GM18498 (cell line): ENCODE measurements at regions not wholly inside any gene's neighbourhood (a gene's known extent, or its start where the extent isn't known, plus 50 kb on each side); places are given as distances from the start of the nearest gene placed in this dataset.
"Not testable (repeated sequence)": the region's sequence is repeated elsewhere in the genome, so short reads cannot be mapped to it uniquely, and the experiment has no call there.

ENCODE experiments used
- ATAC-seq: cut with Tn5 transposase; IDR thresholded peaks from one replicate; pipeline ENCODE4 v1.9.1; 2021; ENCODE audit warnings: mild to moderate bottlenecking, moderate library complexity; ENCODE audit not compliant: unreplicated experiment

- ATAC-seq: no peak
These were observed 78.0 kb upstream of the AFDN start for GRCh38 chr6:167748458-167749379.

- ATAC-seq: no peak
These were observed 75.8 kb upstream of the AFDN start for GRCh38 chr6:167750956-167751358.

GRCh38 chr6:167751579-167752115, 75.1 kb upstream of the AFDN start:
- no peak for ATAC-seq

- not testable (repeated sequence) for ATAC-seq
These were observed 73.4 kb upstream of the AFDN start for GRCh38 chr6:167753281-167753680.

GRCh38 chr6:167754691-167755090, 72.0 kb upstream of the AFDN start:
- ATAC-seq: no peak

DNA sequence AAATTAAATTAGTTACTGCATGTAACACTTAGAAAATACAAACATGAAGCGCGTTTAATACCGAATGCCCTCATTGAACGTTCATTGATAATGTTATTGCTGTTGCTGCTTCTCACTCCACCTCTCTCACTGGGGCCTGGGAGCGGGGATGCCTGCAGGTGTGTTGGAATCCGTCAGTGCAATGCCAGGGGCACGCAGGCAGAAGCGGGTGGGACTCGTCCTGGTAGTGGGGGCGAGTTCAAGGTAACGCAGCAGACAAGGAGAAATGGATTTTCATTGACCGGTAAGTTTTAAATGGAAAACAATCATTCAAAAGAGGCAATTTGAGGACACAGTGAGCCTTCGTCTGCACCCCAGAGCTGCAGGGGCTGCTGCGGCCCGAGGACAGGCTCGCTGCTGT, 71.2 kb upstream of the AFDN start:
- no peak for ATAC-seq

- ATAC-seq: no peak
These were observed 70.1 kb upstream of the AFDN start for GRCh38 chr6:167756597-167756996.

DNA sequence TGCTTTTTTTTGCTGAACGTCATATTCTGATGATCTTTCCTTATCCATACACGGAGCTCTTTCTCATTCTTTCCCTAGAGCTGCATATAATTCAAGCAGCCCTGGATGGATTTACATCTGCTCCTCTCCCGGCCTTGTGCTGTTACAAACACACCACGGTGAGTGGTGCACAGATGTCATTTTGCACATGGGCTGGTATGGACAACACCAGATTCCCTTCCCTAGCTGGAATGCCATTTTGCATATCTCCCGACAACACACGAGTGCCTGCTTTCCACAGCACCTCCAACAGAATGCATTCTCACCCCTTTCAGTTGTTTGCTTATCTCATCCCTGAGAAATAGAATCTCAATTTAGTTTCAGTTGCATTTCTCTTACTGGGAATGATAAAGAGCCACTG, 69.5 kb upstream of the AFDN start:
- ATAC-seq: no peak

DNA sequence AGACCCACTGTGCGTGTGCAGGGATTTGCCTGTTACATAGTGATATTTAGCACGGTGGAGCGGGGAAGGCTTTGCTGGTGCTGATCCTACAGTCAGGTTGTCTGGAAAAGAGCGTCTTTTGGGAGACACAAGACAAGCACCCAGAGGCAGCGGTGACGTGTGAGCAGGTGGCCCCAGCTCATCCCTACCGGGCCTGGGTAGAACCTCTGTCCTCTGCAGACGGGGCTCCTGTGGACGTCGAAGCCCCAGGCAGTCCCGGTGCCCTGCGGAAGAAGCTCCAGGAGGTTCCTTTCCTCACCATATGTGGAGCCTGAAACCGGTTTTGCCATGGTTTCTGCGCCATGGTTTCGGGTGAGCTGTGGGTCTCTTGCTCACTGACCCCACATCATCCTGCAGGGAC, 68.9 kb upstream of the AFDN start:
- ATAC-seq: no peak

DNA sequence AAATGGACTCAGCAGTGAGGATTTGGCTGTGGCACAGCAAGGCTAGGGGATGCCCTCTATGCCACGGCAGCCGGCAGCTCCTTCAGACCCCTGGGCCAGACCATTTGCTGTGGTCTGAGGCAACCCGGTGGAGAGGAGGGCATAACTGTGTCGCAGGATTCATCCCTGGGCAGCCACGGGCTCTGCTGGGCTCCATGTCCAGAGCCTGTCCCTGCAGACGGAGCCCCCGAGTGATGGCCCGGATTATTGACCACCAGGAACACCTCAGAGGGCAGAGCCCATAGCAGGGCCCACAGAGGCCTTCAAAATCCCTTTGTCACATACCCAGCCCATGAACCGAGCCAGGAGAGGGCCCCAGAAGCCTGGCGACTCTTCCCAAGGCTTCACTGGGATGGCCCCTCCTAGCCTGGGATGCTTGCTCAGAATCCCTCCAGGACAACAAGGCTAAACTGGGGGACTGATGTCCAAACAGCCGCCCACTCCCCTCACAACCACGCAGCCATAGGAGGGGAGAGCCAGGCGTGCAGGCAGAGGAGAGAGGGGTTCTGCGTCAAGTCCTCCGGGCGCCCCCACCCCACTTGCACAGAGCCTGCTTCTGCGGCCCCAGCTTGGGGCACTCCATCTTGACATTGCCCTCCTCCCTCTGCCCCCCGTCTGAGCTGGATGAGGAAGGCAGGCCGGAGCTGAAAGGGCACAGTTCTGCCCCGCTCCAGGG, 68.2 kb upstream of the AFDN start:
- no peak for ATAC-seq

GRCh38 chr6:167759206-167759605, 67.5 kb upstream of the AFDN start:
- no peak for ATAC-seq

- ATAC-seq: no peak
These were observed 66.8 kb upstream of the AFDN start for GRCh38 chr6:167759912-167760311.

- no peak for ATAC-seq
These were observed 65.5 kb upstream of the AFDN start for GRCh38 chr6:167760979-167761793.

DNA sequence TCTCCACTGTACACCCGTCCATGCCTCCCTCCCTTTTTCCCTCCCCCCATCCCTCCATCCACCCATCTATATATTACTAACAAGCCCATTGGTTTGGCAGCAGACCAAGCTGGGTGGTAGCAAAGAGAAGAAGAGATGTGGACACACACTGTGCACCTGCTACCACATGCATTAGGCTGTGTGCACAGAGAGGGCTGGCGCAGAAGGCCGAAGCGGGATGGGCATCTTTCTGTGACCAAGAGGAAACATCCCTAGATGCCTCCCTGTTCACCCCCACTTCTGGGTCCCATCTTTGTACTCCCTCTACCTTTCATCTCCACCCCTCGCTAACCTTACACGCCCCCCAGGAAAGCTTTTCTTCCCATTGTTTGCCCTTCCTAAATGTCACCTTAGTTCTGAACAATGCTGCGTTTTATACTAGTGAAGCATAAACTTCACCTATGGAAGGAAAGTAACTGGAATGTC, 64.9 kb upstream of the AFDN start:
- no peak for ATAC-seq

- no peak for ATAC-seq
These were observed 64.3 kb upstream of the AFDN start for GRCh38 chr6:167762259-167762962.

- no peak for ATAC-seq
These were observed 63.4 kb upstream of the AFDN start for GRCh38 chr6:167763056-167763944.

DNA sequence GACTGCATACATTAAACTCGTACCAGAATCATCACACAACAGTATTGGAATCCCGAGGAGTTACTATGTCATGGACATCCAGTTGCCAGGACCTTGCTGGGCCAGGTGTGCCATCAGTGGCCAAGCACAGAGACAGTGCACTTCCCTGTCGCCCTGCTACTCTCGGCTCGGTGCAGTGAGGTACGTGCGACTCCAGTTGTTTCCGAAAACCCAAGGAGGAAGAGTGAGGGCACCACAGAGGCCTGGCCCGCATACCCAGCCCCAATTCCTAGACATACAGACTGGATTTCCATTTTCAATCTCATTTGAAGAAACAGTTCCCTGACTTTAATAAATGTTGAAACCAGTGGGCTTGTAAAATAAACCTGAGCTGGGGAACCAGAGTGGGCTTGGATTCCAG, 62.5 kb upstream of the AFDN start:
- ATAC-seq: no peak

DNA sequence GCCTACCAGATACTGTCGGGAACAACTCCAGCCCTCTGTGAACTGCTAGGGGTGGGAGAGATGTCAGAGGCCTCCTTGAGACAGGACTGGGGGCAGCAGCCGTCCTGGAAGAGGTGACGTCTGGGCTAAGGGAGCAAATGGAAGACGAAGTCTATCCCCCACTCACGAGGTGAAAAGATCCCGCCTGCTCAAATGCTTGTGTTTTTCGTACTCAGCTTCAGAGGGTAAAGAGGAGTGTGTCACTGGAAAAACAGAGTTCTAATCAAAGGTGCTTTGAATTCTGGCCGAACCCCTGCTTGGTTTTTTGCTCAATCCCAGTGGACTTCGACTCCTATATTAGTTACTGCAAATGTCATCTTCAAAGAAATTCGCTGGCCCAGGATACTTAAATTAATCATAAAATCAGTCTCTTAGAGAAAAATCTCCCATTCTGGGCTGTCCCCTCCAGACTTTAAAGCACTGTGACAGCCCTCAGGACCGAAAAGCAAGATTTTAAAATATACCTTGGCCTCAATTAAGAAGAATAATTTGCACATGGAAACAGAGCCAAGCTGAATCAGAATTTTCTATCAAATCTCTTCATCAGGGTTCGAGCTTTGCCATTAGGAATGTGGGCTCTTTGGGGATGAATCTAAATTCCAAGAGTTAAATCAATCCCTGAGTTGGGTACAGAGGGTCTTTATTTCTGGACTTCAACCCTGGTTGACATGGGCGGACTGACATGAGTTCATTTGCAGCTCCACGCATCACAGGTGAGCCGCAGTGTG, 61.8 kb upstream of the AFDN start:
- ATAC-seq: no peak
